ENCODE measurements at regions not wholly inside any gene's neighbourhood (a gene's known extent, or its start where the extent isn't known, plus 50 kb on each side); places are given as distances from the start of the nearest gene placed in this dataset.
A peak's percentile ranks its signal among the peaks of the same experiment; 100 is the strongest.

- Histone ChIP-seq H3K4me1 (no peaks in the 10 kb centered on the region), H3K36me3 (no peaks in the 10 kb centered on the region), H4K20me1 (ENCODE audit: low read depth) (no peaks in the 10 kb centered on the region), H3K27me3 (no peaks in the 10 kb centered on the region), H3K4me3 (no peak overlapping the region), H3K79me2 (ENCODE audit: low read depth) (no peaks in the 10 kb centered on the region), H3K9me3 (ENCODE audit: low read depth) (no peaks in the 10 kb centered on the region), H3F3A (ENCODE audit: low read depth) (no peaks in the 10 kb centered on the region), H3K4me2 (no peak overlapping the region), H3K9ac (no peak overlapping the region), H3K27ac (no peak overlapping the region), H2AFZ (replicated peaks) (no peak overlapping the region)
- Mint-ChIP-seq H3K27ac (no peak overlapping the region), H3K4me3 (no peak overlapping the region), H3K4me1 (peaks cover 9% of the 10 kb centered on the region), H3K27me3 (ENCODE audit: insufficient read depth, low read depth) (peaks cover 3% of the 10 kb centered on the region), H3K36me3 (no peaks in the 10 kb centered on the region), H3K9me3 (no peaks in the 10 kb centered on the region)
- no peak for TF ChIP-seq EZH2phosphoT487 (IDR thresholded peaks at IDR 0.05)
- TF ChIP-seq EZH2 (IDR thresholded peaks at IDR 0.05): no peak
- DNase-seq (ENCODE audit: low spot score): no peak
Observed at GRCh38 chr3:30198162-30198561, 408.2 kb upstream of the TGFBR2 start.

- no peak overlapping the region for H3K4me3 ChIP-seq
- no peak overlapping the region for H3K27ac Mint-ChIP-seq
- H3K36me3 Mint-ChIP-seq: no peaks in the 10 kb centered on the region
- H3K79me2 ChIP-seq (ENCODE audit: low read depth): no peaks in the 10 kb centered on the region
- no peak overlapping the region for H3K4me3 Mint-ChIP-seq
- TF ChIP-seq EZH2 (IDR thresholded peaks at IDR 0.05) (no peak), EZH2phosphoT487 (IDR thresholded peaks at IDR 0.05) (no peak)
- TF ChIP-seq, protein P1, sequence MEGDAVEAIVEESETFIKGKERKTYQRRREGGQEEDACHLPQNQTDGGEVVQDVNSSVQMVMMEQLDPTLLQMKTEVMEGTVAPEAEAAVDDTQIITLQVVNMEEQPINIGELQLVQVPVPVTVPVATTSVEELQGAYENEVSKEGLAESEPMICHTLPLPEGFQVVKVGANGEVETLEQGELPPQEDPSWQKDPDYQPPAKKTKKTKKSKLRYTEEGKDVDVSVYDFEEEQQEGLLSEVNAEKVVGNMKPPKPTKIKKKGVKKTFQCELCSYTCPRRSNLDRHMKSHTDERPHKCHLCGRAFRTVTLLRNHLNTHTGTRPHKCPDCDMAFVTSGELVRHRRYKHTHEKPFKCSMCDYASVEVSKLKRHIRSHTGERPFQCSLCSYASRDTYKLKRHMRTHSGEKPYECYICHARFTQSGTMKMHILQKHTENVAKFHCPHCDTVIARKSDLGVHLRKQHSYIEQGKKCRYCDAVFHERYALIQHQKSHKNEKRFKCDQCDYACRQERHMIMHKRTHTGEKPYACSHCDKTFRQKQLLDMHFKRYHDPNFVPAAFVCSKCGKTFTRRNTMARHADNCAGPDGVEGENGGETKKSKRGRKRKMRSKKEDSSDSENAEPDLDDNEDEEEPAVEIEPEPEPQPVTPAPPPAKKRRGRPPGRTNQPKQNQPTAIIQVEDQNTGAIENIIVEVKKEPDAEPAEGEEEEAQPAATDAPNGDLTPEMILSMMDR (IDR thresholded peaks at IDR 0.05): peak; percentile 91
- H3K4me1 ChIP-seq: no peaks in the 10 kb centered on the region
- H3K36me3 ChIP-seq: no peaks in the 10 kb centered on the region
- no peaks in the 10 kb centered on the region for H3K9me3 Mint-ChIP-seq
- H2AFZ ChIP-seq (replicated peaks): no peak overlapping the region
- no peaks in the 10 kb centered on the region for H3F3A ChIP-seq (ENCODE audit: low read depth)
- H3K27me3 Mint-ChIP-seq (ENCODE audit: insufficient read depth, low read depth): peaks cover 3% of the 10 kb centered on the region
- H3K4me1 Mint-ChIP-seq: peaks cover 9% of the 10 kb centered on the region
- H3K27ac ChIP-seq: no peak overlapping the region
- DNase-seq (ENCODE audit: low spot score): peak; percentile 78
- no peak overlapping the region for H3K4me2 ChIP-seq
- H3K9me3 ChIP-seq (ENCODE audit: low read depth): no peaks in the 10 kb centered on the region
- H4K20me1 ChIP-seq (ENCODE audit: low read depth): no peaks in the 10 kb centered on the region
- no peaks in the 10 kb centered on the region for H3K27me3 ChIP-seq
- no peak overlapping the region for H3K9ac ChIP-seq
Observed at GRCh38 chr3:30199096-30199759, 407.2 kb upstream of the TGFBR2 start.

DNA sequence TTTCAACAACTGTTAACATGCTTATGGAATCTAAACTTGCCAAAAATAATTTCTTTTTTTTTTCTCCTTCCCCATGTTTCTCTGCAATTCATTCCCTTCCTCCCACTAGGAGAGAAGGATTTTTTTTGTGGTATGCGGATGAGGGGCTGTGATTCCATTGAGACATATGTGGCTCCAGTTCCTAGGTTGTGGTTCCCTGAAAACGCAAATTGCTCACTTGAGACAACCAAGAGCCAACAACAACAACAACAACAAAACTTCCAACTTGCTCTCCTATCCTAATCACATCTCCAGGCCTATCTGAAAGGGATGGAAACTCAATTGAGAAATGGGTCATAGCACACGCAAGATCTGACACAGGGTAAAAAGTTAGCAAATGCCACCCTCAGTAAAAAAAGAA lies 406.5 kb upstream of the TGFBR2 start:
- Mint-ChIP-seq H3K27ac (no peak overlapping the region), H3K4me1 (peaks cover 9% of the 10 kb centered on the region), H3K27me3 (ENCODE audit: insufficient read depth, low read depth) (peaks cover 3% of the 10 kb centered on the region), H3K9me3 (no peaks in the 10 kb centered on the region), H3K36me3 (no peaks in the 10 kb centered on the region), H3K4me3 (no peak overlapping the region)
- no peaks in the 10 kb centered on the region for H3K79me2 ChIP-seq (ENCODE audit: low read depth)
- no peak for DNase-seq (ENCODE audit: low spot score)
- H3K27me3 ChIP-seq: no peaks in the 10 kb centered on the region
- H3K9me3 ChIP-seq (ENCODE audit: low read depth): no peaks in the 10 kb centered on the region
- no peak overlapping the region for H3K4me3 ChIP-seq
- no peaks in the 10 kb centered on the region for H3F3A ChIP-seq (ENCODE audit: low read depth)
- H3K27ac ChIP-seq: no peak overlapping the region
- H3K4me2 ChIP-seq: no peak overlapping the region
- TF ChIP-seq, protein P1 (IDR thresholded peaks at IDR 0.05): no peak
- TF ChIP-seq EZH2 (IDR thresholded peaks at IDR 0.05) (no peak), EZH2phosphoT487 (IDR thresholded peaks at IDR 0.05) (no peak)
- no peaks in the 10 kb centered on the region for H3K4me1 ChIP-seq
- no peaks in the 10 kb centered on the region for H4K20me1 ChIP-seq (ENCODE audit: low read depth)
- H3K9ac ChIP-seq: no peak overlapping the region
- H2AFZ ChIP-seq (replicated peaks): no peak overlapping the region
- no peaks in the 10 kb centered on the region for H3K36me3 ChIP-seq

GRCh38 chr3:30201715-30202114 lies 404.7 kb upstream of the TGFBR2 start:
- no peaks in the 10 kb centered on the region for H3K4me1 ChIP-seq
- TF ChIP-seq EZH2 (IDR thresholded peaks at IDR 0.05): no peak
- no peak for TF ChIP-seq EZH2phosphoT487 (IDR thresholded peaks at IDR 0.05)
- TF ChIP-seq, protein P1 (IDR thresholded peaks at IDR 0.05): no peak
- no peak overlapping the region for H3K4me2 ChIP-seq
- no peak overlapping the region for H3K27ac Mint-ChIP-seq
- H3K27me3 Mint-ChIP-seq (ENCODE audit: insufficient read depth, low read depth): peaks cover 3% of the 10 kb centered on the region
- H3K9ac ChIP-seq: no peak overlapping the region
- H3K4me3 Mint-ChIP-seq: no peak overlapping the region
- no peaks in the 10 kb centered on the region for H3K9me3 Mint-ChIP-seq
- H3K27me3 ChIP-seq: no peaks in the 10 kb centered on the region
- no peaks in the 10 kb centered on the region for H4K20me1 ChIP-seq (ENCODE audit: low read depth)
- peaks cover 9% of the 10 kb centered on the region for H3K4me1 Mint-ChIP-seq
- no peaks in the 10 kb centered on the region for H3K9me3 ChIP-seq (ENCODE audit: low read depth)
- no peak for DNase-seq (ENCODE audit: low spot score)
- no peaks in the 10 kb centered on the region for H3F3A ChIP-seq (ENCODE audit: low read depth)
- H3K27ac ChIP-seq: no peak overlapping the region
- H3K4me3 ChIP-seq: no peak overlapping the region
- no peaks in the 10 kb centered on the region for H3K36me3 Mint-ChIP-seq
- no peaks in the 10 kb centered on the region for H3K36me3 ChIP-seq
- H3K79me2 ChIP-seq (ENCODE audit: low read depth): no peaks in the 10 kb centered on the region
- no peak overlapping the region for H2AFZ ChIP-seq (replicated peaks)

All from neural progenitor cell (in vitro differentiated cells).